SK-N-SH treated with all-trans-retinoic acid at 6 μM for 48 hours (cell line): ENCODE measurements at regions not wholly inside any gene's neighbourhood (a gene's known extent, or its start where the extent isn't known, plus 50 kb on each side); places are given as distances from the start of the nearest gene placed in this dataset.

Source experiments
- ATAC-seq: fragments of 200-7000 bp; cut with Tn5 transposase; 3 replicates; pipeline ENCODE4 v1.9.1; 2020; ENCODE audit warnings: mild to moderate bottlenecking, moderate library complexity
- ARNTL ChIP-seq: fragments of 450-650 bp; formaldehyde crosslinking; IDR thresholded peaks from 2 replicates; pipeline ENCODE4 v1.5.0; 2020; ENCODE audit warnings: low read depth, mild to moderate bottlenecking, moderate library complexity, borderline replicate concordance
- BACH2 ChIP-seq: fragments of 250-450 bp; sonication (Bioruptor Pico); IDR thresholded peaks from 2 replicates; pipeline ENCODE4 v1.9.0; 2021; ENCODE audit warnings: mild to moderate bottlenecking, borderline replicate concordance
- CSDC2 ChIP-seq: fragments of 250-450 bp; sonication (Bioruptor Pico); IDR thresholded peaks from 2 replicates; pipeline ENCODE4 v1.5.0; 2020; ENCODE audit warnings: mild to moderate bottlenecking, moderate library complexity
- GLIS3 ChIP-seq: fragments of 250-450 bp; sonication (Bioruptor Pico); IDR thresholded peaks from 2 replicates; pipeline ENCODE4 v1.5.0; 2020; ENCODE audit warnings: mild to moderate bottlenecking, moderate library complexity
- PATZ1 ChIP-seq: fragments of 250-450 bp; sonication (Bioruptor Pico); IDR thresholded peaks from 2 replicates; pipeline ENCODE4 v1.8.0; 2020; ENCODE audit warnings: mild to moderate bottlenecking, moderate library complexity, borderline replicate concordance
- PPARA ChIP-seq: fragments of 250-450 bp; sonication (Bioruptor Pico); IDR thresholded peaks from 2 replicates; pipeline ENCODE4 v1.5.0; 2020; ENCODE audit warnings: mild to moderate bottlenecking, borderline replicate concordance
- RARB ChIP-seq: fragments of 250-450 bp; sonication (Bioruptor Pico); IDR thresholded peaks from 2 replicates; pipeline ENCODE4 v1.8.0; 2021; ENCODE audit warnings: mild to moderate bottlenecking, moderate library complexity
- SNAI2 ChIP-seq: fragments of 250-450 bp; sonication (Bioruptor Pico); IDR thresholded peaks from 2 replicates; pipeline ENCODE4 v1.5.0; 2020; ENCODE audit warnings: mild to moderate bottlenecking, moderate library complexity
- TSHZ2 ChIP-seq: fragments of 250-450 bp; sonication (Bioruptor Pico); IDR thresholded peaks from 2 replicates; pipeline ENCODE4 v1.5.0; 2020; ENCODE audit warnings: mild to moderate bottlenecking, moderate library complexity
- ZC3H10 ChIP-seq: fragments of 250-450 bp; sonication (Bioruptor Pico); IDR thresholded peaks from 2 replicates; pipeline ENCODE4 v1.5.1; 2021; ENCODE audit warnings: mild to moderate bottlenecking, moderate library complexity
- ZFP3 ChIP-seq: fragments of 250-450 bp; sonication (Bioruptor Pico); IDR thresholded peaks from 2 replicates; pipeline ENCODE4 v1.5.0; 2020; ENCODE audit warnings: mild to moderate bottlenecking, moderate library complexity
- ZFP30 ChIP-seq: fragments of 450-650 bp; formaldehyde crosslinking; IDR thresholded peaks from 2 replicates; pipeline ENCODE4 v1.5.0; 2022; ENCODE audit warnings: mild to moderate bottlenecking, moderate library complexity
- ZNF70 ChIP-seq: fragments of 450-650 bp; formaldehyde crosslinking; IDR thresholded peaks from 2 replicates; pipeline ENCODE4 v1.5.0; 2020; ENCODE audit warnings: mild to moderate bottlenecking, moderate library complexity
- ZNF8 ChIP-seq: fragments of 450-650 bp; formaldehyde crosslinking; IDR thresholded peaks from 2 replicates; pipeline ENCODE4 v1.5.0; 2020; ENCODE audit warnings: mild to moderate bottlenecking, moderate library complexity
- TF ChIP-seq, protein P1 (sequence below): fragments of 250-450 bp; sonication (Bioruptor Pico); IDR thresholded peaks from 2 replicates; pipeline ENCODE4 v1.5.1; 2021; ENCODE audit warnings: mild to moderate bottlenecking, moderate library complexity
- TF ChIP-seq, protein P2 (sequence below): fragments of 250-450 bp; sonication (Bioruptor Pico); IDR thresholded peaks from 2 replicates; pipeline ENCODE4 v1.8.0; 2021; ENCODE audit warnings: low read depth, mild to moderate bottlenecking, moderate library complexity, borderline replicate concordance

GRCh38 chr16:35492225-35492624 lies 2032.8 kb downstream of the TP53TG3F start:
- ATAC-seq: peak; percentile 100
- TF ChIP-seq ZNF70: no peak; the same call in 1 of the 2 replicates
- TF ChIP-seq ZC3H10 (CRISPR knock-in tag): no peak
- TF ChIP-seq CSDC2: no peak
- TF ChIP-seq ARNTL (CRISPR knock-in tag): no peak
- TF ChIP-seq SNAI2 (CRISPR knock-in tag): no peak
- TF ChIP-seq RARB (CRISPR knock-in tag): no peak
- TF ChIP-seq TSHZ2: no peak
- TF ChIP-seq PPARA (CRISPR knock-in tag): no peak
- no peak for TF ChIP-seq GLIS3 (CRISPR knock-in tag)
- TF ChIP-seq ZFP30 (CRISPR knock-in tag): no peak
- no peak for TF ChIP-seq PATZ1 (CRISPR knock-in tag)
- TF ChIP-seq, protein P1, sequence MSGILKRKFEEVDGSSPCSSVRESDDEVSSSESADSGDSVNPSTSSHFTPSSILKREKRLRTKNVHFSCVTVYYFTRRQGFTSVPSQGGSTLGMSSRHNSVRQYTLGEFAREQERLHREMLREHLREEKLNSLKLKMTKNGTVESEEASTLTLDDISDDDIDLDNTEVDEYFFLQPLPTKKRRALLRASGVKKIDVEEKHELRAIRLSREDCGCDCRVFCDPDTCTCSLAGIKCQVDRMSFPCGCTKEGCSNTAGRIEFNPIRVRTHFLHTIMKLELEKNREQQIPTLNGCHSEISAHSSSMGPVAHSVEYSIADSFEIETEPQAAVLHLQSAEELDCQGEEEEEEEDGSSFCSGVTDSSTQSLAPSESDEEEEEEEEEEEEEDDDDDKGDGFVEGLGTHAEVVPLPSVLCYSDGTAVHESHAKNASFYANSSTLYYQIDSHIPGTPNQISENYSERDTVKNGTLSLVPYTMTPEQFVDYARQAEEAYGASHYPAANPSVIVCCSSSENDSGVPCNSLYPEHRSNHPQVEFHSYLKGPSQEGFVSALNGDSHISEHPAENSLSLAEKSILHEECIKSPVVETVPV (CRISPR knock-in tag): no peak
- TF ChIP-seq ZFP3 (CRISPR knock-in tag): no peak
- TF ChIP-seq, protein P2, sequence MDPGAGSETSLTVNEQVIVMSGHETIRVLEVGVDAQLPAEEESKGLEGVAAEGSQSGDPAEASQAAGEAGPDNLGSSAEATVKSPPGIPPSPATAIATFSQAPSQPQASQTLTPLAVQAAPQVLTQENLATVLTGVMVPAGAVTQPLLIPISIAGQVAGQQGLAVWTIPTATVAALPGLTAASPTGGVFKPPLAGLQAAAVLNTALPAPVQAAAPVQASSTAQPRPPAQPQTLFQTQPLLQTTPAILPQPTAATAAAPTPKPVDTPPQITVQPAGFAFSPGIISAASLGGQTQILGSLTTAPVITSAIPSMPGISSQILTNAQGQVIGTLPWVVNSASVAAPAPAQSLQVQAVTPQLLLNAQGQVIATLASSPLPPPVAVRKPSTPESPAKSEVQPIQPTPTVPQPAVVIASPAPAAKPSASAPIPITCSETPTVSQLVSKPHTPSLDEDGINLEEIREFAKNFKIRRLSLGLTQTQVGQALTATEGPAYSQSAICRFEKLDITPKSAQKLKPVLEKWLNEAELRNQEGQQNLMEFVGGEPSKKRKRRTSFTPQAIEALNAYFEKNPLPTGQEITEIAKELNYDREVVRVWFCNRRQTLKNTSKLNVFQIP: no peak

- TF ChIP-seq ZFP30 (CRISPR knock-in tag) (no peak), PATZ1 (CRISPR knock-in tag) (no peak), TSHZ2 (no peak), BACH2 (CRISPR knock-in tag) (no peak), ZNF8 (CRISPR knock-in tag) (no peak), PPARA (CRISPR knock-in tag) (no peak)
- TF ChIP-seq, protein P1 (CRISPR knock-in tag): no peak
- TF ChIP-seq, all 23 proteins: peak for 0
- ATAC-seq: no peak
Observed at GRCh38 chr16:35497399-35497798, 2038.0 kb downstream of the TP53TG3F start.
